ENCODE measurements at regions not wholly inside any gene's neighbourhood (a gene's known extent, or its start where the extent isn't known, plus 50 kb on each side); places are given as distances from the start of the nearest gene placed in this dataset.

GRCh38 chr2:240305369-240305962 is 130.0 kb upstream of the GPC1 start:
- 59% methylated on average over 17 of the region's 20 CpGs for WGBS (ENCODE audit: insufficient coverage)
- Histone ChIP-seq H3K4me3 (ENCODE audit: low read length) (no peak overlapping the region), H3K27ac (ENCODE audit: low read length) (no peak overlapping the region)

GRCh38 chr2:240306185-240306584 is 129.3 kb upstream of the GPC1 start:
- Histone ChIP-seq H3K4me3 (ENCODE audit: low read length) (no peak overlapping the region), H3K9me3 (replicated peaks; ENCODE audit: control insufficient read depth, low read depth, low read length) (no peaks in the 10 kb centered on the region), H3K36me3 (ENCODE audit: control insufficient read depth, insufficient read depth, low read length) (no peaks in the 10 kb centered on the region), H3K4me1 (ENCODE audit: control insufficient read depth, insufficient read depth, low read length) (peaks cover 4% of the 10 kb centered on the region), H3K27ac (ENCODE audit: low read length) (no peak overlapping the region), H3K27me3 (ENCODE audit: control insufficient read depth, insufficient read depth, low read length) (peaks cover 5% of the 10 kb centered on the region)
- no peak for DNase-seq
- WGBS (ENCODE audit: insufficient coverage) = 90% methylated on average over 7 of the region's 9 CpGs

More at GRCh38 chr2:240305369-240305962, 130.0 kb upstream of the GPC1 start:
- Histone ChIP-seq H3K27me3 (ENCODE audit: control insufficient read depth, insufficient read depth, low read length) (peaks cover 5% of the 10 kb centered on the region), H3K36me3 (ENCODE audit: control insufficient read depth, insufficient read depth, low read length) (no peaks in the 10 kb centered on the region), H3K4me1 (ENCODE audit: control insufficient read depth, insufficient read depth, low read length) (peaks cover 9% of the 10 kb centered on the region), H3K9me3 (replicated peaks; ENCODE audit: control insufficient read depth, low read depth, low read length) (no peaks in the 10 kb centered on the region)
- DNase-seq = no peak

- WGBS (ENCODE audit: insufficient coverage) = 71% methylated on average over 10 of the region's 17 CpGs
- H3K4me1 ChIP-seq (ENCODE audit: control insufficient read depth, insufficient read depth, low read length) = peaks cover 4% of the 10 kb centered on the region
- H3K27ac ChIP-seq (ENCODE audit: low read length) = no peak overlapping the region
- H3K9me3 ChIP-seq (replicated peaks; ENCODE audit: control insufficient read depth, low read depth, low read length) = no peaks in the 10 kb centered on the region
- H3K36me3 ChIP-seq (ENCODE audit: control insufficient read depth, insufficient read depth, low read length) = no peaks in the 10 kb centered on the region
- no peak for DNase-seq
- no peak overlapping the region for H3K4me3 ChIP-seq (ENCODE audit: low read length)
- H3K27me3 ChIP-seq (ENCODE audit: control insufficient read depth, insufficient read depth, low read length) = peaks cover 5% of the 10 kb centered on the region
Observed at GRCh38 chr2:240308111-240308651, 127.3 kb upstream of the GPC1 start.

GRCh38 chr2:240309214-240309613 is 126.2 kb upstream of the GPC1 start:
- Histone ChIP-seq H3K36me3 (ENCODE audit: control insufficient read depth, insufficient read depth, low read length) (no peaks in the 10 kb centered on the region), H3K9me3 (replicated peaks; ENCODE audit: control insufficient read depth, low read depth, low read length) (no peaks in the 10 kb centered on the region), H3K27ac (ENCODE audit: low read length) (no peak overlapping the region), H3K4me3 (ENCODE audit: low read length) (no peak overlapping the region), H3K27me3 (ENCODE audit: control insufficient read depth, insufficient read depth, low read length) (peaks cover 2% of the 10 kb centered on the region), H3K4me1 (ENCODE audit: control insufficient read depth, insufficient read depth, low read length) (no peaks in the 10 kb centered on the region)
- WGBS (ENCODE audit: insufficient coverage) = 88% methylated on average over 1 of the region's 1 CpG
- no peak for DNase-seq

GRCh38 chr2:240310201-240310600 is 125.3 kb upstream of the GPC1 start:
- H3K4me1 ChIP-seq (ENCODE audit: control insufficient read depth, insufficient read depth, low read length) = no peaks in the 10 kb centered on the region
- H3K4me3 ChIP-seq (ENCODE audit: low read length) = no peak overlapping the region
- H3K9me3 ChIP-seq (replicated peaks; ENCODE audit: control insufficient read depth, low read depth, low read length) = no peaks in the 10 kb centered on the region
- DNase-seq = no peak
- no peaks in the 10 kb centered on the region for H3K27me3 ChIP-seq (ENCODE audit: control insufficient read depth, insufficient read depth, low read length)
- H3K27ac ChIP-seq (ENCODE audit: low read length) = no peak overlapping the region
- no peaks in the 10 kb centered on the region for H3K36me3 ChIP-seq (ENCODE audit: control insufficient read depth, insufficient read depth, low read length)
- 89% methylated on average over 7 of the region's 10 CpGs for WGBS (ENCODE audit: insufficient coverage)

- Histone ChIP-seq H3K36me3 (ENCODE audit: control insufficient read depth, insufficient read depth, low read length) (no peaks in the 10 kb centered on the region), H3K4me1 (ENCODE audit: control insufficient read depth, insufficient read depth, low read length) (no peaks in the 10 kb centered on the region), H3K4me3 (ENCODE audit: low read length) (no peak overlapping the region), H3K9me3 (replicated peaks; ENCODE audit: control insufficient read depth, low read depth, low read length) (no peaks in the 10 kb centered on the region), H3K27me3 (ENCODE audit: control insufficient read depth, insufficient read depth, low read length) (no peaks in the 10 kb centered on the region), H3K27ac (ENCODE audit: low read length) (no peak overlapping the region)
- 80% methylated on average over 5 of the region's 9 CpGs for WGBS (ENCODE audit: insufficient coverage)
- DNase-seq = no peak
Observed at GRCh38 chr2:240310645-240311044, 124.8 kb upstream of the GPC1 start.

GRCh38 chr2:240311821-240312220 is 123.6 kb upstream of the GPC1 start:
- Histone ChIP-seq H3K9me3 (replicated peaks; ENCODE audit: control insufficient read depth, low read depth, low read length) (no peaks in the 10 kb centered on the region), H3K27me3 (ENCODE audit: control insufficient read depth, insufficient read depth, low read length) (no peaks in the 10 kb centered on the region), H3K36me3 (ENCODE audit: control insufficient read depth, insufficient read depth, low read length) (no peaks in the 10 kb centered on the region), H3K4me1 (ENCODE audit: control insufficient read depth, insufficient read depth, low read length) (no peaks in the 10 kb centered on the region), H3K4me3 (ENCODE audit: low read length) (no peak overlapping the region), H3K27ac (ENCODE audit: low read length) (no peak overlapping the region)
- 80% methylated on average over 1 of the region's 6 CpGs for WGBS (ENCODE audit: insufficient coverage)
- no peak for DNase-seq

GRCh38 chr2:240319221-240319854 is 116.1 kb upstream of the GPC1 start:
- no peaks in the 10 kb centered on the region for H3K9me3 ChIP-seq (replicated peaks; ENCODE audit: control insufficient read depth, low read depth, low read length)
- peaks cover 7% of the 10 kb centered on the region for H3K27me3 ChIP-seq (ENCODE audit: control insufficient read depth, insufficient read depth, low read length)
- no peak overlapping the region for H3K4me3 ChIP-seq (ENCODE audit: low read length)
- no peak for DNase-seq
- WGBS (ENCODE audit: insufficient coverage) = 59% methylated on average over 8 of the region's 11 CpGs
- H3K4me1 ChIP-seq (ENCODE audit: control insufficient read depth, insufficient read depth, low read length) = peaks cover 10% of the 10 kb centered on the region
- H3K27ac ChIP-seq (ENCODE audit: low read length) = no peak overlapping the region
- H3K36me3 ChIP-seq (ENCODE audit: control insufficient read depth, insufficient read depth, low read length) = no peaks in the 10 kb centered on the region

- 50% methylated on average over 9 of the region's 9 CpGs for WGBS (ENCODE audit: insufficient coverage)
- peaks cover 9% of the 10 kb centered on the region for H3K27me3 ChIP-seq (ENCODE audit: control insufficient read depth, insufficient read depth, low read length)
- DNase-seq = no peak
- peaks cover 14% of the 10 kb centered on the region for H3K4me1 ChIP-seq (ENCODE audit: control insufficient read depth, insufficient read depth, low read length)
- H3K27ac ChIP-seq (ENCODE audit: low read length) = no peak overlapping the region
- no peaks in the 10 kb centered on the region for H3K36me3 ChIP-seq (ENCODE audit: control insufficient read depth, insufficient read depth, low read length)
- H3K4me3 ChIP-seq (ENCODE audit: low read length) = no peak overlapping the region
- no peaks in the 10 kb centered on the region for H3K9me3 ChIP-seq (replicated peaks; ENCODE audit: control insufficient read depth, low read depth, low read length)
Observed at GRCh38 chr2:240319855-240320203, 115.6 kb upstream of the GPC1 start.

GRCh38 chr2:240320204-240320993 is 115.1 kb upstream of the GPC1 start:
- 55% methylated on average over 24 of the region's 25 CpGs for WGBS (ENCODE audit: insufficient coverage)
- peak; percentile 21 for DNase-seq
- H3K27me3 ChIP-seq (ENCODE audit: control insufficient read depth, insufficient read depth, low read length) = peaks cover 10% of the 10 kb centered on the region
- peaks cover 19% of the 10 kb centered on the region for H3K4me1 ChIP-seq (ENCODE audit: control insufficient read depth, insufficient read depth, low read length)
- no peaks in the 10 kb centered on the region for H3K36me3 ChIP-seq (ENCODE audit: control insufficient read depth, insufficient read depth, low read length)
- no peak overlapping the region for H3K27ac ChIP-seq (ENCODE audit: low read length)
- no peak overlapping the region for H3K4me3 ChIP-seq (ENCODE audit: low read length)
- no peaks in the 10 kb centered on the region for H3K9me3 ChIP-seq (replicated peaks; ENCODE audit: control insufficient read depth, low read depth, low read length)

Measured in muscle of leg (tissue), 3 donors.